SW 1271 (cell line): ENCODE measurements at regions not wholly inside any gene's neighbourhood (a gene's known extent, or its start where the extent isn't known, plus 50 kb on each side); places are given as distances from the start of the nearest gene placed in this dataset.
"Not testable (repeated sequence)": the region's sequence is repeated elsewhere in the genome, so short reads cannot be mapped to it uniquely, and the experiment has no call there.

Source experiments
- DNase-seq, 2 experiments: peaks; one replicate each; lab custom pipeline; 2025; lab: John Stamatoyannopoulos, UW

DNA sequence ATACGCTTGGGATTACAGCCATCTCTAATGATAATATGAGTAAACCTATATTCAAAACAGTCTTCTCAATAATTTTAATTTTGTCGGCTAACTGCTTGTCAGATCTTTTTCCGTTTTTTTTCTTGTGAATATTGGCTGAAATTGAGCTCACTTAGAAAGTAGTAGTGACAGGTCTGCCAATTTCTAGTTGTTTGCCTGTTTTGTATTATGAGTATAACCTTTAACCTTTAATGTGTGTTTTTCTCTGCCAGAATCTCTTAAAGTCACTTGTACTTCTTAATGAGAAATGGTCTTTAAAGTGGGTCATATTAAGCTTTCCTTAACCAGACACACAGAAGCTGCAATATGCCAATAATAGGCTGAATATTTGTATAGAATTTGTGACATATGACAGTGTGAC, 511.0 kb downstream of the CSNK1G3 start:
- DNase-seq, result no peak

DNA sequence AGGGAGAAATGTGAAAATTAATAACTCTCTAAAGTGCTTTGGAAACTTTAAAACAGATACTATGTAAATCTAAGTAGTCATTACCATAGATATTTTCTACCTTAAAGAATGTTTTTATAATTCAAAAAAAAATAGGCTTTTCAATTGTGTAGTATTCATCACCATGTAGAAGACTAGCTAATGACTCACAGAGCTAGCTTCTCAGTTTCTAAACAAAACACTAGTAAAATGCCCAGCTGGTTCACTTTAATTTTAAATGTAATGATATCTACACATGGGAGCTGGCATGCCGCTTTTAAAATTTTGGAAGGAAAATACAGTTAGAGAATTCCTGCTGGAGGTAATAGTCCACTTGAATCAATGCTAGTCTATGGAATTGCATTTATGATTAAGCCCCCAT, 509.8 kb downstream of the CSNK1G3 start:
- DNase-seq, result no peak

DNA sequence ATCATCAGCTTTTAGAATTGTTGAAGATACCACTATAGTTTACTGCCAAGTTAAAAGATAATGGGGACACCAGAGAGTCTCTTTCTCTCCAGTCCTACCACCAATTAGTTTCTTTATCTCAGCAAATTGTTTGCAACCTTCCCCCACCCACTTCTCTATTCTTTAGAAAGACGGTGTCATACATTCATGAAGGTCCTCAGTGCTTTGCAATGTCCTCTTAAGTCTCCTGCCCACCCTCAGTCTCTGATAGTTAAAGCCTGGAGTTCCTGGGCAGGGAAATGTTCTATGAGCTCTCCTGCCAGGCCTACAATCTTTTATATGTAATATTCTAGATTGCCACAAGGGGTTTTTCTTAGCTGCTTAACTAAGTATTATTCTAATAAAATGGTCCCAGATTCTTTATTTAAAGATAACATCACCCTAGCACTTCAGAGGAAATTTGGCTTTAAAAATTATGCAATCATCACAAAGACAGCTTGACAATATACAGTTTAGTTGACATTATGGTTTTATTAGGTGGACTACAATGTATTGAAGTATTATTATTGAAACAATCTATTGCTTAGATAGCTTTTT, 509.2 kb downstream of the CSNK1G3 start:
- DNase-seq, result no peak

DNA sequence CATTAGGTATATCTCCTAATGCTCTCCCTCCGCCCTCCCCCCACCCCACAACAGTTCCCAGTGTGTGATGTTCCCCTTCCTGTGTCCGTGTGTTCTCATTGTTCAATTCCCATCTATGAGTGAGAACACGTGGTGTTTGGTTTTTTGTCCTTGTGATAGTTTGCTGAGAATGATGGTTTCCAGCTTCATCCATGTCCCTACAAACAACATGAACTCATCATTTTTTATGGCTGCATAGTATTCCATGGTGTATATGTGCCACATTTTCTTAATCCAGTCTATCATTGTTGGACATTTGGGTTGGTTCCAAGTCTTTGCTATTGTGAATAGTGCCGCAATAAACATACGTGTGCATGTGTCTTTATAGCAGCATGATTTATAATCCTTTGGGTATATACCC, 505.3 kb downstream of the CSNK1G3 start:
- DNase-seq, result not testable (repeated sequence)

DNA sequence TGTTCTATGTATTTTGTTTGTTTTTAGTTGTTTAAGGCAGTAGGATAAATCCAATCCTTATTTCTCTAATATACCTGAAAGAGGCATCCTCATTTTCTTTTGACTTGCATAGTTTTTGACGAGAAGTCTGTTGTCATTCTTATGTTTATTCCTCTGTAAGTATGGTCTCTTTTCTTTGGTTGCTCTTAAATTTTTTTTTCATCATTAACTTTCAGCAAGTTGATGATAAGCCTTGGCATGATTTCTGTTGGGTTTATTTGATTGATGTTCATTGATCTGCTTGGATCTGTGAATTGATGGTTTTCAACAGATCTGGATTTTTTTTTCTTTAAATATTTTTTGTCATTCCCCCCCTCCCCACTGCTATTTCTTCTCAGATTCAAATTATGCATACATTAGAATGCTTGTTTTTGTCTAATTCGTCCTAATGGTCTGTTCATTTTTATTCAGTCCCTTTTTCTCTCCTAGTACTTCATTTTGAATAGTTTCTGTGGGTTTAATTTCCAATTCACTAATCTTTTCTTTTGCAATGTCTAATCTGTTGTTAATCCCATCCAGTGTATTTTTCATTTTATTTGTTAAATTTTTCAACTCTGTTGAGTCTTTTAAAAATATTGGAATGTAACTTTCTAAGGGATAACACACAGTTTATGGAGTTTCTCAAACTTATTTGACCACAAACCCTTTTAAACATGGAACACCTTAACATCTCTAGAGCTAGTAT, 495.9 kb downstream of the CSNK1G3 start:
- peak in 1 of 2 experiments; percentile 3 for DNase-seq

DNA sequence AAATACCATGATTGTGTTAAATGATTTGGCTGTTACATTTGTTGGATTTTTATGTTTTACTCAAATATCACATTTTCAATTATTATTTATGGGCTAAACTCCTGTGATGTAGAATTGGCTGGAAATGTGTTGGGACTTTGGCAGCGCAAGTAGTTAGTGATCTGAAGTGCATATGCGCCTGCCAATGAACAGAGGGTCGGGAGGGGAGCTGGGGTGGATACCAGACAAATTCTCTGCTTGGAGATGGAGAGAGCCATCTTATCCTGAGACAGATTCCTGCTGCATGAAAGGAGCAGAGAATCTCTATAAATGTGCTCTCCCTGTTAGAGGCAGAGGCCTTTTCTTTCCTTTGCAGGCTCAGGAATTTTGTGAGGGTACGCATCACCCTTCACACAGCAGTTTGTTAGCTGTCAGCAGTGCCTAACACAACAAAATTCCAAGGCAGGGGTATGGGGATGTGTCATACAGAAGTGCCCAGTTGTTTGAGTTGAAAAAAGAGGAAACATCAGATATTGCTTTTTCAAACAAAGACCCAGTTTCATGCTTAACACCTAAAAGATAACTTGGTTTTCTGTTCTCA, 489.1 kb downstream of the CSNK1G3 start:
- DNase-seq, result no peak

DNA sequence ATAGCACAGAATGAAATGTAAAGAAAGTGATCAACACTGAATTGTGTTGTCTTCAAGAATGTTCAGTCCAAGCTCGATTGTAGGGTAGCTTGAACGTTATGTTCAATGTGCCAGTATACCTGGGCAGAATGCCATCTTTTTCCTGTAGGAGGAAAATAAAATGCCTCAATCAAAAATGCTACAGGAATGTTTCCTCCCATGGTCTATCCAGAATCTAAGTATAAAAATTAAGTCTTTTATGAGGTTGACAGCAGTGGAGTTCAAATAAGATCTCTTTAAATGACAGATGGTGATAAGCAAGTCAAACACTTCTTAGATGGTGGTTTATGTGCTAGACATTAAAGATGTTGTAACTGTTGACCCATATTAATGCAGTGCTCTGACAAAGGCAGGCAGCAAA, 488.6 kb downstream of the CSNK1G3 start:
- no peak for DNase-seq

DNA sequence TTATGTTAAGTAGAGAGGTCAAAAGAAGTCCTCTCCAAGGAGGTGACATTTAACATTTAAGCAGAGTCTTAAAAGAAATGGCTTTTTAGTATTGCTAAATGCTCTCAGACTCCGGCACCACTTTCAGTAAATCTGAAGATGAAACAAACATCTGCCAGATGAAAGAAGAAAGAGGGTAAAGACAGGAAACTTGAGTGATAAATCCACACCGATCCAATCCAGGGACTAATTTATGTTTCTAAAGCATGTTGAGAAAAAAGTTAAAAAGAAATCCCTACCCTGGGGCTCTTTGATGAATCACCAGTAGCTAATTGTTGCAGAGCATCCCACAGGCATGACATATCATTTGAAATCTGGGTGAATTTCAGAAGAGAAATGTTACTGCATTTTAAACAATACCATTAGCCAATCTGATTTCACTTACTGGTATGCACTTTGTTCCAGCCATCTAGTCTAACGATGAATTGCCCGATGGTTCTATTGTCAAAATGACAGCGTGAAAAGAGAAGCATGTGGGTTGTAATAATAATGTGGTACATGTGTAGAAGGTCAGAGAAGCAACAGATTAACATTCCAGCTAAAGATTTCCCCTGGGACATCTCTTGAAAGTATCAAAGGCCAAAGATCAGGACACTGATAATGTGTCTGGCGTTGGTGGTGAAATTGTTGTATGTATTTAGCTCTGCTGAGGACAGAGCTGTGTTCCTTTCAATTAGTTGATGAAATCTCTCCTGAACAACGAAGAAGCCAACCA, 485.7 kb downstream of the CSNK1G3 start:
- DNase-seq, result no peak

DNA sequence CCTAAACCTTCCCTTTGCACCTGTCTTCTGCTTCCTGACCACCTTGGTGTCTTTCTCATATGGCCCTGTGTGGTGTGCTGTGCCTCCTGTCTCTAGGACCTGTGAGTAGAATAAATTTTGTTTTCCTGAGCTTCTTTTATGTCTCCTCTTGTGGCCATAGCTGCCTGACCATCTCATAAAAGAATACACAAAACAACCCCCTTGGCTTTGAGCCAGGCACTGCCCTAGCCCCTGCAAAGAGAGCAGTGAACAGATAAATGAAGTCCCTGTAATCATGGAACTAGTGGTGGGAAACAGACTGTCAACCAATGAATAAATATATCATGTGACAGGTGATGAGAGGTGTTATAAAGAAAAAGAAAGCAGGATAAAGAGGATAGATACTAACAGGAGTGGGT, 485.1 kb downstream of the CSNK1G3 start:
- no peak for DNase-seq

DNA sequence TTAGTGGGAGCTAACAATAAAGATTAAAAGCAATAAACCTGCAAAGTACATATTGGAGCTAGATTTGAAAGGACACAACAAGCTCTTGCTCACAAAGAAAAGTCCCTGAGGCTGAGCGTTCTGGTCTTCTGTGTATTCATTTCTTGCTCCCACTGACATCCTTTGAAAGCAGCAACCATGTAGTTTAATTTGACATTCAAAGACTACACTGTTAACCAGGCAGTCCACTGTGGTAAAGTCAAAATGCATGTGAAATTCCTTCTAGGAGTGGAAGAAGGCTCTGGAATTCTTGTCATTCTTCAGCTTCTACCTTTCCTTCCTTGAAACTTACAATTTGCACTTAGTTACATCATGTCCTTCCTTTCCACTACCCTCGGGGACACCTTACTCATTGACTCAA, 480.7 kb downstream of the CSNK1G3 start:
- no peak for DNase-seq

DNA sequence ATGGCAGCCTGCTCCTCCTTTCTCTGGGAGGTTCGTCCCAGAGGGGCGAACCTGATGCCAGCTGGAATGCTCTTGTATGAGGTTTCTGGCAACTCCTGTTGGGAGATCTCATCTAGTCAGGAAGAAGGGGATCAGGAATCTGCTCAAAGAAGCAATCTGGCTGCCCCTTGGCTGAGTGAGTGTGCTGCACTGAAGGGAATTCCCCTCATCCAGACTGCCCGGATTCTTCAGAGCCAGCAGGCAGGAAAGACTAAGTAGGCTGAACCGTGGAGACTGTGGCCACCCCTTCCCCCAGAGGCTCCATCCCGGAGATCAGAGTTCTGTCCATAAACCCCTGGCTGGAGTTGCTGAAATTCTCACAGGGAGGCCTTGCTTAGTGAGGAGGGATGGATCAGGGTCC, 476.0 kb downstream of the CSNK1G3 start:
- no peak for DNase-seq

DNA sequence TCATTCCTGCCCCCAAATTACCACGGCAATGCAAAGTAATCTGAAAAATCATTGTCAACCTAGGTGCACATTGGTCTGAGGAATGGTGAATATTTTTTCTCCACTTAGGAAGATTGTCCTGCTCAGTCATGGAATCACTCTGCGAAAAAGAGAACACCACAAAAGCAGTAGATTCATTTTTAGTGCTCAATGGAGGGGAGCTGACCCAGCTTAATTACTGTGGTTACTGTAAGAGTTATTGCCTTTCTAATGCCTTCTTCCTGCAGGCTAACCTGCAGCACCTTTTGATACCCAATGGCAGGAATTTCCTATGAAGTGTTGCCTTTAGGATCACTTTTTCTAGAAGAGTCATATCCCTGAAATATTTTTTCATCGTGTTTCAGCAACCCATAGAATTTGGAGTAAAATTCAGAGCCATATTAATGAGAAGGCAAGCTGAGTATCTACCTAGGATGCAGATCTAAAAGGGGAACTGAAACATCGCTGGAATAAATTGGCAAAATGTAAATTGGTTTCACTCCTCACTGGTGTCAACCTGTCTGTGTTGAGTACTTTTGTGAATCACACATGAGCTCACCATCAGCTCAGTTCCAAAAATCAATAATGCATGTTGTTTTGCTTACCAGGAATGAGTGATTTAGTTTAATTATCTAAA, 464.5 kb downstream of the CSNK1G3 start:
- DNase-seq, result no peak

DNA sequence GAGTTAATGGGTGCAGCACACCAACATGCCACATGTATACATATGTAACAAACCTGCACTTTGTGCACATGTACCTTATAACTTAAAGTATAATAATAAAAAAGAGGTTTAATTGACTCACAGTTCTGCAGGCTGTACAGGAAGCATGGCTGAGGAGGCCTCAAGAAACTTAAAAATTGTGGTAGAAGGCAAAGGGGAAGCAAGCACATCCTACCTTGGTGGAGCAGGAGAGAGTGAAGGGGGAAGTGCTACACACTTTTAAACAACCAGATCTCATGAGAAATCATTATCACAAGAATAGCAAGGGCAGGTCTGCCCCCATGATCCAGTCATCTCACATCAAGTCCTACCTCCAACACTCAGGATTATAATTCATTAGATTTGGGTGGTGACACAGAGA, 463.5 kb downstream of the CSNK1G3 start:
- DNase-seq, result not testable (repeated sequence)

DNA sequence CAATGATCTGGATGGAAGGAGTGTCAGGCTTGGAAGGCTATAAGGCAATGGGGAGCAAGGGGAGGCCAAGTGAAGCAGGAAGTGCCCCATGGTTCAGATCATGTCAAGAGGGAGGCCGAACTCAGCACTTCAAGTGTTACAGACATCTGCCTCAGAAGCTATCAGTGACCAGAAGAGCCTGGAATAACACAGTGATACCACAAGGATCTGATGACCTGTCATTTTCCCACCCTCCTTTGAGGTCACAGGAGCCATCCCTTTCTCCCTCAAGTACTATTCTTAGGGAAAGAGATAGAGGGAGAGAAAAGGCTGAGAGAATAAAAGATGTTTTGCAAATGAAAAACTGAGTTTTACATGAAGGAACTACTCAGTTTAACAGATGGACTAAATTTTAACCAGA, 454.8 kb downstream of the CSNK1G3 start:
- DNase-seq, result no peak

DNA sequence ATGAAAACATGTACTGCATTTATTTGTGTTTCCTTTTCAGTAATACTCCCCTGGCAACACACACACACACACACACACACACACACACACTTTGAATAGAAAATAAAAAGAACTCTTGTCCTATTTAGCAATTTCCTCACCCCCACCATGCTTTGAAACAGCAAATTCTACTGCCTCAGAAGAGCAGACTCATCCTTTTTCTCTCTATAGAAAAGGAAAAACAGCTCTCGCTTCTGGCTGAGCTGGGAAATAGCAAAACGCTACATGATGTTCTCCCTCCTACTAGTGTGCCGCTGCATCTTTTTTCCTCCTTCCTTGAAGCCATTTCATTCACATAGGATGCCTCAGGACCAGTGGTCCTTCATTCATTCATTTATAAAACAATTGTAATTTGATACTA, 453.6 kb downstream of the CSNK1G3 start:
- no peak for DNase-seq

DNA sequence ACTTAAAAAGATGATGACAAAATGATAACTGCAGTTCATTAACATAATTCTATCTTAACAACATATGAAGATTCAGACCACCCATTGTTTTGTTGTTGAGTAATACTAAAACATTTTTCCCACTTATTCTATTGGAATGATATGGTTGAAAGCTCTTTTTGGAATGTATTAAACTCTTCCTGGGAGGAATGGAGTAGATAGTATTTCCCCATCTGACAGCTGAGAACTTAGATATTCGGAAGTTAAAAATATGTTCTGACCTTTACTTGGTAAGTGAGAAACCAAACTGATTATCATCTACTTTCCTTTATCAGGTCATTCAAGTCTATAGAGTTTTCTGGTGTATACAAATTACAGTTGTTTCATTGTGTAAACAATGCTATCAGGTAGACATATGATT, 452.9 kb downstream of the CSNK1G3 start:
- no peak for DNase-seq

DNA sequence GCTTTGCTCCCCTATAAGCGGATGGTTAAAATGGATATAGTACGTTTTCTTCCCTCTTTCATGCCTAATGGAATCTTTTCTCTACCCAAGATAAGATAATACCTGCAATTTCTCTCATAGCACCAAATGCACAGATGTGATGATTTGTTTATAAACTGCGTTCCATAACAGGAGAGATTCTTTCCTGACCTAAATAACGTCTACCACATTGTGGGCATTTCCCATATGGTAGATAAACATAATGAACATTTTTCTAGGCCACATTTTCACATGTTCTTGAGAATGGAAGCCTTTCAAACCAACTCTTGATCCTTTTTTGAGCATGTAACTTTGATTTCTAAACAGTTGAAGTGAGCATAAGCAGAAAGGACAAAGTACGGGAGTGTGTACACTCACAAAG, 448.5 kb downstream of the CSNK1G3 start:
- no peak for DNase-seq

DNA sequence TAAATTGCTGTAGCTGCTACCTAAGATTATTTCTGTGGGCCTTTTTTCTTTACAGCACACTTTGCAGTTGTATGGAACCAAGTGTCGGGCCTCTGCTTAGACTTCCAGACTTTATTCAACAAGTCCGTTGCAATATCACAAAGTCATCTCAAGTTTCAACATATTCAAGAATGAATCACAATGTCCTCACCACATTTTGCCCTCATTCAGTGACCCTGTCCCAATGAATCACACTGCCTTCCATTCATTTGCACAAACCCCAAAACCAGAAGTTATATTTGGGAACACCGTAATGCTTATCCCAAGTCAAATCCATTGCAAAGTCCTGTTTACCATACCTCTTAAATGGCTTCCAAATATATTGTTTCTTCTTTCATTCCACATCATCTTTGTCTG, 439.6 kb downstream of the CSNK1G3 start:
- no peak for DNase-seq

DNA sequence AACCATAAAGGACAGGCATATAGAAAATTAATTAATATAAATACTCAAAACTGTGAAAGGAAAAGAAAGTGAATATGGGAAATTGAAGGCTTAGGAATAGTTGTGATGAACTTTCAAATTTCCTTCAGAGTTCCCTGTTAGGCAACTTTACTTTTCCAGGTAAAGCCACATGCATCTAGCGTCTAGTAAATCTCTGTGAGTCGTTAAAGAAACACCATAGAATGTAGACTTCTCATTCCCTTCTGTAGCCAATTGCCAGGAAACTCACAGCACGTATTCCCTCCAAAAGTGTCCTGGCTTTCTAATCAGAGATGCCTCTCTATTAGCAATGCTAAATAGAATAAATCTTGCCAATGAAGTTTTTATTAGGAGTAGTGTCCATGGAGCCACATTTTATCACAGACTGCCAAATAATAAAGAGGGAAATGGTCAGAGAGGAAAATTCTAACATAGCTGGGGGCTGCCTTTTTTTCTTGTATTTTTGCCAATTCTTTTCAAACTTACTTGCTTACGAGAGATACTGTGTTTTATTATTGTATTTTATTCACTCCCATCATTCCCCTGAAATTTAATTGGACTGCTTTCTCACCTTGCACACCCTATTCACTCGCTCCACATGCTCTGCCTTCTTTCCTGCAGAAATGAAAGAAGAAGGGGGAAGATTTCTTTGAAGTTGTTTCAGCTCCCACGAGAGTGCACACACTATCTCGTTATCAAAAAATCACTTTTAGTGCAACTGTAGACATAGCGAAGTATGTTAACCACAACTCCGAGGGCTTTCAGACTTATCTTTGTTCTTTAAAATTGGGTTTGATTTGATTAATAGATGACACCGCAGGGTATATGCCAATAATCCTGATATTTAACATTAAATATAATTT, 439.0 kb downstream of the CSNK1G3 start:
- DNase-seq, result no peak

DNA sequence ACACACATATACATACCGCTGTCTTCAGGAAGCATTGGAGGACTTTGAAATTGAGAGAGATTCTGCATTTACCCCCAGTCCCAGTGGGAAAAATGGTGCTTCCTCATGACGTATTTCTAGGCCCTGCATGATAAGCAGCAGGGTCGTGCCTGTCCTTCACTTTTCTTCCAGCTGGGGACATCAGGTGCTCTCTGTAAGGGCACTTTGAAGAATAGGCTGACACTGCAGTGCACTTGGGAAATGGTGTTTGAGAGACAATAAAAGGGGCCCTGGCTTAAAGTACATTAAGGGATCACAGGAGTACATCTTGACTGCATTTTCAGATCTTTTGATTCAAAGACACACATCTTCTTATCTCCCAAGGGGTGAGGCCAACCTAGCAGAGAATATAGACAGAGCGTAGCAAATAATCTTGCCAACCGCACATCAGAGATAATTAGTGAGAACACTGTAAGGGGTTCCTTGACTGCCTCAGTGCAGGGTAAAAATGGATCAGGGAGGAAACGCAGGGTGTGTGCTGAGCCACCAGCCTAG, 437.9 kb downstream of the CSNK1G3 start:
- no peak for DNase-seq
